KOPT-K1 (cell line): ENCODE measurements at regions not wholly inside any gene's neighbourhood (a gene's known extent, or its start where the extent isn't known, plus 50 kb on each side); places are given as distances from the start of the nearest gene placed in this dataset.

Source experiments
- H3K27ac ChIP-seq: fragments of 200-600 bp; sonication (generic); 2 replicates; pipeline ENCODE4 v1.5.1; 2016; ENCODE audit warnings: antibody characterized with exemption, mild to moderate bottlenecking, low read depth, low read length; ENCODE audit not compliant: poor library complexity, severe bottlenecking
- H3K36me3 ChIP-seq: fragments of 200-600 bp; sonication (generic); 2 replicates; pipeline ENCODE4 v1.5.1; 2017; ENCODE audit warnings: antibody characterized with exemption, mild to moderate bottlenecking, low read length, moderate library complexity; ENCODE audit not compliant: insufficient read depth
- H3K9me3 ChIP-seq: fragments of 200-600 bp; sonication (generic); 2 replicates; pipeline ENCODE4 v1.5.1; 2017; ENCODE audit warnings: antibody characterized with exemption, low read length, mild to moderate bottlenecking; ENCODE audit not compliant: insufficient read depth, poor library complexity, severe bottlenecking

GRCh38 chr5:77893225-77893860 lies 117.2 kb upstream of the TBCA start:
- Histone ChIP-seq H3K9me3 (no peaks in the 10 kb centered on the region), H3K36me3 (no peaks in the 10 kb centered on the region), H3K27ac (no peak overlapping the region)

- no peaks in the 10 kb centered on the region for H3K9me3 ChIP-seq
- H3K27ac ChIP-seq, result no peak overlapping the region
- H3K36me3 ChIP-seq, result no peaks in the 10 kb centered on the region
These were observed 116.2 kb upstream of the TBCA start for GRCh38 chr5:77892061-77893010.

- no peaks in the 10 kb centered on the region for H3K36me3 ChIP-seq
- H3K9me3 ChIP-seq, result no peaks in the 10 kb centered on the region
- no peak overlapping the region for H3K27ac ChIP-seq
These were observed 109.4 kb upstream of the TBCA start for GRCh38 chr5:77885519-77885918.

- Histone ChIP-seq H3K36me3 (no peaks in the 10 kb centered on the region), H3K9me3 (no peaks in the 10 kb centered on the region), H3K27ac (no peak overlapping the region)
These were observed 106.6 kb upstream of the TBCA start for GRCh38 chr5:77882670-77883257.

GRCh38 chr5:77881528-77881927 lies 105.4 kb upstream of the TBCA start:
- no peaks in the 10 kb centered on the region for H3K9me3 ChIP-seq
- no peak overlapping the region for H3K27ac ChIP-seq

GRCh38 chr5:77877516-77878355 lies 101.6 kb upstream of the TBCA start:
- no peak overlapping the region for H3K27ac ChIP-seq
- H3K36me3 ChIP-seq, result no peaks in the 10 kb centered on the region
- no peaks in the 10 kb centered on the region for H3K9me3 ChIP-seq

More at GRCh38 chr5:77881528-77881927, 105.4 kb upstream of the TBCA start:
- no peaks in the 10 kb centered on the region for H3K36me3 ChIP-seq

- no peak overlapping the region for H3K27ac ChIP-seq
- no peaks in the 10 kb centered on the region for H3K9me3 ChIP-seq
These were observed 100.8 kb upstream of the TBCA start for GRCh38 chr5:77876862-77877502.

GRCh38 chr5:77876316-77876715 lies 100.2 kb upstream of the TBCA start:
- Histone ChIP-seq H3K27ac (no peak overlapping the region), H3K9me3 (no peaks in the 10 kb centered on the region), H3K36me3 (no peaks in the 10 kb centered on the region)

More at GRCh38 chr5:77876862-77877502, 100.8 kb upstream of the TBCA start:
- no peaks in the 10 kb centered on the region for H3K36me3 ChIP-seq

GRCh38 chr5:77874691-77875090 lies 98.6 kb upstream of the TBCA start:
- no peak overlapping the region for H3K27ac ChIP-seq
- H3K9me3 ChIP-seq, result no peaks in the 10 kb centered on the region
- no peaks in the 10 kb centered on the region for H3K36me3 ChIP-seq

GRCh38 chr5:77873239-77873638 lies 97.1 kb upstream of the TBCA start:
- Histone ChIP-seq H3K36me3 (no peaks in the 10 kb centered on the region), H3K27ac (no peak overlapping the region), H3K9me3 (no peaks in the 10 kb centered on the region)

GRCh38 chr5:77871946-77872345 lies 95.8 kb upstream of the TBCA start:
- no peaks in the 10 kb centered on the region for H3K9me3 ChIP-seq

GRCh38 chr5:77871016-77871415 lies 94.9 kb upstream of the TBCA start:
- Histone ChIP-seq H3K27ac (no peak overlapping the region), H3K36me3 (no peaks in the 10 kb centered on the region), H3K9me3 (no peaks in the 10 kb centered on the region)

More at GRCh38 chr5:77871946-77872345, 95.8 kb upstream of the TBCA start:
- H3K36me3 ChIP-seq, result no peaks in the 10 kb centered on the region
- H3K27ac ChIP-seq, result no peak overlapping the region

- H3K27ac ChIP-seq, result no peak overlapping the region
- H3K9me3 ChIP-seq, result no peaks in the 10 kb centered on the region
- no peaks in the 10 kb centered on the region for H3K36me3 ChIP-seq
These were observed 93.1 kb upstream of the TBCA start for GRCh38 chr5:77869116-77869798.

- H3K36me3 ChIP-seq, result no peaks in the 10 kb centered on the region
- H3K9me3 ChIP-seq, result no peaks in the 10 kb centered on the region
- H3K27ac ChIP-seq, result no peak overlapping the region
These were observed 91.8 kb upstream of the TBCA start for GRCh38 chr5:77867914-77868313.
